Memory B cell (primary cell): ENCODE measurements at regions not wholly inside any gene's neighbourhood (a gene's known extent, or its start where the extent isn't known, plus 50 kb on each side); places are given as distances from the start of the nearest gene placed in this dataset.
"Not testable (repeated sequence)": the region's sequence is repeated elsewhere in the genome, so short reads cannot be mapped to it uniquely, and the experiment has no call there.

Experiments
- ATAC-seq: fragments of 150-1000 bp; cut with Tn5 transposase; 2 replicates; pipeline ENCODE4 v1.10.0; 2021; ENCODE audit warnings: low read depth, mild to moderate bottlenecking, moderate library complexity
- DNase-seq, 2 donors: peaks; one replicate each; pipeline ENCODE4 v3.0.0; 2022; ENCODE audit warnings: low spot score in 2 of 2
- H3K27ac Mint-ChIP-seq: one replicate; pipeline ENCODE4 v1.8.0; 2022; ENCODE audit warnings: mild to moderate bottlenecking, moderate library complexity, mixed read lengths
- H3K27me3 Mint-ChIP-seq: one replicate; pipeline ENCODE4 v1.8.0; 2022; ENCODE audit warnings: mixed read lengths
- H3K36me3 Mint-ChIP-seq: one replicate; pipeline ENCODE4 v1.8.0; 2022; ENCODE audit warnings: mild to moderate bottlenecking, mixed read lengths
- H3K4me1 Mint-ChIP-seq: one replicate; pipeline ENCODE4 v1.8.0; 2022; ENCODE audit warnings: mixed read lengths
- H3K4me3 Mint-ChIP-seq: one replicate; pipeline ENCODE4 v1.8.0; 2022; ENCODE audit warnings: mild to moderate bottlenecking, moderate library complexity, mixed read lengths
- H3K9me3 Mint-ChIP-seq: one replicate; pipeline ENCODE4 v1.8.0; 2022; ENCODE audit warnings: mixed read lengths

DNA sequence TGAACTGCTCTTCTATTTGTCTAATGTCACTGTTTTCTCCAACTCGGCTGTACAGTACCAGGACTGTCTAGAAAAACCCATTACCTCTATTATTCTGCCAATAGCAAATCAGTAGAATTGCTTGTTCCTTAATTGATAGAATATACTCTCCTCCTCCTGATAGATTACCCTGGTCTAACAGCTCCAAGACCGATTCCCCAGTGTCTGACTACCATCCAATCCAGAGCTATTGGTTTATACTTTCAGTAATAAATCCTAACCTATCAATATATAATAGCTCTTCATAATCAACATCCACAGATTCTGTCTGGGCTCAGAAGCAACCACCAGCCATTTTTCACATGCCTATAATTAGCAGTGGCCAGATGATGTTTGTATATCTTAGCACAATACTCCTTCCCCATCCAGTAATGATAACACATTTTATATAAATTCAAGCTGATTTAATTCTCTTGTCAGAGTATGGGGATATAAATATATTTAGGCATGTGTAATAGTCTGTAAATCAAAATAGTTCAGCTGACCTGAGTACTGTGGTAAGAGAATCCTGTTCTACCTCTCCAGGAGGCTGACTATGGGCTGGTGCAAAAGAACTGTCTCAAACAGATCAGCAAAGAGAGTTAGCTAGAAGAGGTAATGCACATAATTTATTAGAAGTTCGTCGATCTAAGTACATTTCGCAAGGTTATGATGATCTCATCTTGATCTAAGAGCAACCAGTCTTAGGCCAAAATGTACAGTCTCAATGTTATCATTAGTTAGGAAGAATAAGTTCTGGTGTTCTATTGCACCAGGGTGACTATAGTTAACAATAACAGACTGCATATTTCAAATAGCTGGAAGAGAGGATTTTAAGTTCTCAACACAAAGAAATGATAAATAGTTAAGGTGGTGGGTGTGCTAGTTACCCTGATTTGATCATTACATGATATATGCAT lies 193.4 kb downstream of the SHOX2 start:
- Mint-ChIP-seq H3K27ac (no peak overlapping the region), H3K9me3 (no peaks in the 10 kb centered on the region), H3K36me3 (no peaks in the 10 kb centered on the region), H3K4me3 (no peak overlapping the region), H3K4me1 (no peaks in the 10 kb centered on the region), H3K27me3 (no peaks in the 10 kb centered on the region)
- ATAC-seq, result no peak
- no peak for DNase-seq

DNA sequence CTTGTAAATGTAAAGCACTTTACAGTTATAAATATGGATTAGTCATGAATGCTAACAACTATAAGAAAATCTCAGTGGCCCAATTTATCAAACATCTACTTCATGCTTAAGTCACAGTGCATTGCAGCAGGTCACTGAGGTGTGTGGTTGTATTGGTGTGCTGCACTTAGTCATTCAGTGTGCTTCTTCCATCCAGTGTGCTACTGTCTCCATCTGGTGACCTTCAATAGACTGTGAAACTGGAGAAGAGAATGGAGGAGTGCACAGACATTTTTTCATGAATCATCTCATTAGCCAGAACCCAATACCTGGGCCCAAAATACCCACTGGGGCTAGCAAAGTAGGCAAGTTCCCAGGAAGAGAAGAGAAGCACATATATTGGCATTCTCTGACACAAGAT lies 199.6 kb downstream of the SHOX2 start:
- Mint-ChIP-seq H3K27ac (no peak overlapping the region), H3K36me3 (no peaks in the 10 kb centered on the region), H3K27me3 (no peaks in the 10 kb centered on the region), H3K4me1 (no peaks in the 10 kb centered on the region), H3K4me3 (no peak overlapping the region), H3K9me3 (peaks cover 5% of the 10 kb centered on the region)
- DNase-seq (no peak), ATAC-seq (no peak)

DNA sequence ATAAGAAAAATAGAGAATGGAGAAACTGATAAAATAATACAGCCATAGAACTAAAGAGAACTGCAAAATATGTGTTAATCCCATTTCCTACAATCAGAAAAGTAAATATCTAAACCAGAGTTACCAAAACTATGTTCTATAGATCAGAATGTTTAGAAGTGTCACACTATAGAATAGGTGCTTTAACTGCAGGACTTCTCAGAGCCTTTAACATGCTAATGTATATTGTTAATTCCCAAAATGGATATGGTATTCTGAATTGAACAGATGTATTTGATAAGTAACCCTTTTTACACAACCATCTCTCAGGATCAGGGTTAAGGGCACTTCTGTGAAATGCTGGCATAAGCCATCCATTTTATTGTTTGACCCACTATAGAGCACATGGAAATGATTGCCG lies 200.3 kb downstream of the SHOX2 start:
- peaks cover 5% of the 10 kb centered on the region for H3K9me3 Mint-ChIP-seq
- no peak overlapping the region for H3K27ac Mint-ChIP-seq
- no peaks in the 10 kb centered on the region for H3K4me1 Mint-ChIP-seq
- no peaks in the 10 kb centered on the region for H3K27me3 Mint-ChIP-seq
- no peak overlapping the region for H3K4me3 Mint-ChIP-seq
- no peak for ATAC-seq
- H3K36me3 Mint-ChIP-seq, result no peaks in the 10 kb centered on the region
- DNase-seq, result no peak

DNA sequence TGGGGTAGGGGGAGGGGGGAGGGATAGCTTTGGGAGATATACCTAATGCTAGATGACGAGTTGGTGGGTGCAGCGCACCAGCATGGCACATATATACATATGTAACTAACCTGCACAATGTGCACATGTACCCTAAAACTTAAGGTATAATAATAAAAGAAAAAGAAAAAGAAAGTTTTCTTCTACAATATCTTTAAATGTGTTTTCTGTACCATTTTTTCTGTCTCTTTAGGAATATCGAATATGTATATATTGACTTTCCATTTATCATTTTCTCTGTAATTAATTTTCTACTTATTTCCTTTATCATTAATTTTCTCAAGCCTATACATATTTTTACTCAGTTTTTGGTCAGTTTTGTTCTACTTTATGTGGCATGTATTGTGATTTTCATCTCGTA lies 203.5 kb downstream of the SHOX2 start:
- not testable (repeated sequence) for H3K36me3 Mint-ChIP-seq, H3K4me3 Mint-ChIP-seq, ATAC-seq, H3K27me3 Mint-ChIP-seq, H3K4me1 Mint-ChIP-seq, H3K9me3 Mint-ChIP-seq, DNase-seq, H3K27ac Mint-ChIP-seq

DNA sequence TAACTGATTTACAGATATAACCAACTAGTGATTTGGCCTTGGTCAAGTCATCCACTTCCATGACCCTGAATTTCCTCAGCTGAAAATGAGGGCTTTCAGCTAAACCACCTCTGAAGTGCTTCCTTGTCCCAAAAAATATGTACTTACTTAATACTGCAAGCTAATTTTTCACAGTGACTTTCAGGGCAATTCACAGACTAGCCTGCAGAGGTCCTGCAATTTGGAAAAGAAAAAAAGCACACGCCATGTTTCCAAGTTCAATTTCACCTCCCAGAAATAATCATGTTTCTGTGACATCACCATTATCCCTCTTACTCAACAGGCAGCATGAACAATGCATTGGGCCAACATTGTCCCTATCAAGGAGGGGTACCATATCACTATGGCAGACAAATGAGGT lies 218.2 kb downstream of the SHOX2 start:
- Mint-ChIP-seq H3K27me3 (no peaks in the 10 kb centered on the region), H3K27ac (no peak overlapping the region), H3K4me1 (no peaks in the 10 kb centered on the region), H3K36me3 (no peaks in the 10 kb centered on the region), H3K4me3 (no peak overlapping the region), H3K9me3 (no peaks in the 10 kb centered on the region)
- DNase-seq (no peak), ATAC-seq (no peak)

DNA sequence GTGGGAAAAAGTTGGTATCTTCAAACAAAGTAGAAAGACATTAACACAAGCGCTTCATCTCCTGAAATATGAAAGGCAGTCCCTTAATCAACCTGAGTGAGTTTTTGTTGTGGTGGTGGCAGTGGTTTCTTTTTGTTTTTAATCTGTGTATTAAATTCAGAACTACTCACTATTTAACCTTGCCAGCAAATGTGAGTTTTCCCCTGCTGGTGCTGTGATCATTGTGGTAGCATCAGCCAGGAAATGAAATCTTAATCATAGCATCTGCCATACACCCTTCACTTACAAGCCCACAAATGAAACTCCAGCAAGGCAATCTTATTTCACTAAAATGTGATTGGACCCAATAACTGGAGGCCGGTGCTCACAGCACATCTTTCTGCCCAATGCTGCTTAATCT lies 229.7 kb downstream of the SHOX2 start:
- ATAC-seq (no peak), DNase-seq (no peak)
- H3K27me3 Mint-ChIP-seq, result no peaks in the 10 kb centered on the region
- H3K27ac Mint-ChIP-seq, result no peak overlapping the region
- H3K4me3 Mint-ChIP-seq, result no peak overlapping the region
- no peaks in the 10 kb centered on the region for H3K4me1 Mint-ChIP-seq
- peaks cover 1% of the 10 kb centered on the region for H3K9me3 Mint-ChIP-seq
- H3K36me3 Mint-ChIP-seq, result no peaks in the 10 kb centered on the region

DNA sequence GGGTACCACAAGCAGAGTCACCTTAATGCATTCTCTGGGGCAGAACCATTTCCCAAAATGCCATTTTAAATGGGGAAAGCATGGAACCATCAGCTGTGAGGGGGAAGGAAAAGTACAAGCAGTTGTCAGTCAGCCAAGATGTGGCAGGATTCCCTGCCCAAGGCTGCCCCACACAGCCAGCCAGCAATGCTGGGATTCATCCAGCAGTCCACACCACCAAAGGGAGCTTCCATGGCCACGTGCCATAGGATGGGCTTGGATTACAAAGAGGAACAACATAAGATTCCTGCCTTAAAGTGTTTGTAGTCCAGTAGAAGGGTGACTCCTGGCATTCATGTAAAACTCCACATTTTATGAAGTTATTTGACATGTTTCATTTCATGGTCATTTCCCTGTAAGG lies 233.3 kb downstream of the SHOX2 start:
- no peaks in the 10 kb centered on the region for H3K36me3 Mint-ChIP-seq

DNA sequence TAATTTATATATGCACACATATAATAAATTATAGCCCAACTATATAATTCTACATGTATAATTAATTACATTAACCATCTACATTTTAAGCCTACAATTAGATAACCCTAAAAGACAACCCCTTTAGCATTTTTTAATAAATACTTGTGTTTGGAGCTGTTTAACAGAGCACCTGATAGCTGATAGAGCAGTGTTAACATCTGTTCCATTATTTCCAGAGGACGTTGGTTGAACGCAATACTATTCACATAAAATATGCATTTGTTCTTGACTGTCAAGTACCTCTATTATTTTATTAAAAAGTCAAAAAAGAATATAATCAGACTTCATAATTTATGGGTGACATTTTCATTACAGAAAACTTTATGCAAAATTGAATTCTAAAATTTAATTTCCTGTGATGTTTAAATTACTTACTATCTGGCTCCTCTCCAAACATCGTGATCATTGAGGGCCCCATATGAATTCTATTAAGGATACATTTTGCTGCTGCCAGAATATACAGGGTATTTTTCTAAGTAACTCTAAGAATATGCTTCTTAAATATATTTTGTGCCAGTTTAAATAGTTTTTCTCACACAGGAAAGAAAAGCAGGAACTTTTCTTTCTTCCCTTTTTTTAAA lies 234.3 kb downstream of the SHOX2 start:
- Mint-ChIP-seq H3K4me1 (no peaks in the 10 kb centered on the region), H3K27me3 (peaks cover 1% of the 10 kb centered on the region), H3K4me3 (no peak overlapping the region), H3K27ac (no peak overlapping the region), H3K36me3 (no peaks in the 10 kb centered on the region), H3K9me3 (no peaks in the 10 kb centered on the region)
- ATAC-seq (no peak), DNase-seq (no peak)

More for the DNA sequence above, 233.3 kb downstream of the SHOX2 start:
- no peaks in the 10 kb centered on the region for H3K4me1 Mint-ChIP-seq
- ATAC-seq (no peak), DNase-seq (no peak)
- peaks cover 1% of the 10 kb centered on the region for H3K27me3 Mint-ChIP-seq
- H3K4me3 Mint-ChIP-seq, result no peak overlapping the region
- H3K9me3 Mint-ChIP-seq, result no peaks in the 10 kb centered on the region
- no peak overlapping the region for H3K27ac Mint-ChIP-seq

DNA sequence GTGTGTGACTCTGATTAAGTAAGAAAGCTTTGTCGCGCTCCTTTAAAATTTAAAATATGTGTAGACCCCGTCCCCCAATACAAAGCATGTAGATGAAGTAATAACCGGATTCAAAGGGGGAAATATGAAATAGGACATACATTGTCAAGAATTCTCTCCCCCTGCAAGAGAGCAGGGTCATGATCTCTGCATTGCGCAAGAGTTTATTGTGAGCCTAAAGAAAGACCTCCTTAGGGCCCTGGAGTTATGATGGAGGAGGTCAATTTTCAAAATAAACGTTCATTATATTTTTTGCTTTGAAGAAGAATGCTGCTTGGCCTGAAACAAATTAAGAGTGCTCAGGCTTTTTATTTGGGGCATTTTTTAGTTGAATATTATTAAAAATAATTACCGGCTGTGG lies 235.0 kb downstream of the SHOX2 start:
- no peak overlapping the region for H3K4me3 Mint-ChIP-seq
- peaks cover 1% of the 10 kb centered on the region for H3K27me3 Mint-ChIP-seq
- H3K36me3 Mint-ChIP-seq, result no peaks in the 10 kb centered on the region
- H3K9me3 Mint-ChIP-seq, result no peaks in the 10 kb centered on the region
- ATAC-seq, result no peak
- DNase-seq, result no peak
- no peak overlapping the region for H3K27ac Mint-ChIP-seq
- no peaks in the 10 kb centered on the region for H3K4me1 Mint-ChIP-seq

DNA sequence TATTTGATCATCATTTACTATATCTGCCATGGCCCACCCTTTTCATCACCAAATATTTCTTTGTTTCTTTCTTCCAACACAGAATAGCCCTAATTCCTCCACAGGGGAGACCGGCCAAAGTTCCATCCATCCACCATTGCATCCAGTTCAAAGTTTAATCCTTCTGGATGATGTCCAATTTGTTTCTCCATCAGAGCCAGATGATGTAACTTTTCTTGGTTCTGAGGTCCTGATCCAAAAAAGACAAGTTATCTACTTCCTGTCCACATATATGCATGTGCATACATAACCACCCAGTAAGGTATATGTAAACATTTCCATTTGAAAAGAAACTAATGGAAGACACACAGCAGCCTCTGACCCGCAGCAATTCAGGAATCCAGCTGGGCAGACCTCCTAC lies 237.3 kb downstream of the SHOX2 start:
- Mint-ChIP-seq H3K9me3 (no peaks in the 10 kb centered on the region), H3K4me3 (no peak overlapping the region), H3K36me3 (no peaks in the 10 kb centered on the region), H3K27me3 (peaks cover 1% of the 10 kb centered on the region), H3K27ac (no peak overlapping the region), H3K4me1 (no peaks in the 10 kb centered on the region)
- no peak for DNase-seq
- ATAC-seq, result no peak

DNA sequence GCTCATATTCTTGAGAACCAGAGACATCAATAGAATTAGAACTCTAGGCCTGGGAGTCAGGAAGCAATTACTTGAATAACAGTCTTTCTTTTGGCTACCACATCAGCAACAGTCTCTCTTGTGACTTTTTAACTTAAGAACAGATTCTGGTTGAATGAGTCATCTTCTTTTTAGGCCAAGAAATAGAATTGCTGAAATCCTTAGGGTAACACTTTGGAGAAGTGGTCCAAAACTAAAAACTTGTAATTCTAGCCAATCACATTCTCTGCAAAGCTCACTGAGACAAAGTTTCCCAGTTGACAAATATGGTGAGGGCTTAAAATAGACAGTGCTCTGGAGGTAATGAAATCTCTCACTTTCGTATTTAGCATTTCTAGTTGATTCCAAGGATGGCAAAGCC lies 238.0 kb downstream of the SHOX2 start:
- Mint-ChIP-seq H3K9me3 (no peaks in the 10 kb centered on the region), H3K27me3 (peaks cover 1% of the 10 kb centered on the region), H3K4me1 (no peaks in the 10 kb centered on the region), H3K27ac (no peak overlapping the region), H3K4me3 (no peak overlapping the region), H3K36me3 (no peaks in the 10 kb centered on the region)
- ATAC-seq (no peak), DNase-seq (no peak)

DNA sequence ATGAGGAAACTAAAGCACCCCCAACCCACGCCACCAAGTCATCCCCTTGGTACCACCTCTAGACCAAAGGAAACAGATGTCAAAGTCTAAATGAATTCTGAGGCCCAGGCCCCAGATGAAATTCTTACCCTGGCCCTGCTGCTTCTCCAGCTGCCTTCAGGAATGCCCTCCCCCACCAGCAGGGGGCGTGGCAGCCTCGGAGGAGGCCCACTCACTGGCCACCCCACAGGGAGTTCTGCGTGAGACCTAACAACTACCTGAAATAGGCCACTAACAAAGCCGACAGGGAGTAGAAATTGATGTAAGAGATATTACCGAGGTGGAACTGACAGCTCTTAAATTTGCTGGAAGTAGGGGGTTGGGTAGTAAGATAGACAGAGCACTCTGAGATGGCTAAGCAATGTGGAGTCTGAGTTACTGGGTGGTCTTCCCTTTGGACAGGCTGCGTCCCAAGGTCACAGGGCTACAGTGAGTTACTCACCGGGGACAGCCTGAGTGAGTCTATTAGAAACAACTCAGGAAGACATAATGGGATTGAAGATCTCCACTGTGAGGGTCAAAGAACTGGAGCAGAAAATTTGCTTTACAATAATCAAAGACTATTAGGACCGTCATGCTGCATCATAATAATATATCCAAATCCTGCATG lies 240.7 kb downstream of the SHOX2 start:
- H3K9me3 Mint-ChIP-seq, result no peaks in the 10 kb centered on the region
- no peaks in the 10 kb centered on the region for H3K4me1 Mint-ChIP-seq
- H3K27me3 Mint-ChIP-seq, result peaks cover 5% of the 10 kb centered on the region
- no peaks in the 10 kb centered on the region for H3K36me3 Mint-ChIP-seq
- ATAC-seq (no peak), DNase-seq (peak; percentile 13 to 14)
- no peak overlapping the region for H3K4me3 Mint-ChIP-seq
- no peak overlapping the region for H3K27ac Mint-ChIP-seq

DNA sequence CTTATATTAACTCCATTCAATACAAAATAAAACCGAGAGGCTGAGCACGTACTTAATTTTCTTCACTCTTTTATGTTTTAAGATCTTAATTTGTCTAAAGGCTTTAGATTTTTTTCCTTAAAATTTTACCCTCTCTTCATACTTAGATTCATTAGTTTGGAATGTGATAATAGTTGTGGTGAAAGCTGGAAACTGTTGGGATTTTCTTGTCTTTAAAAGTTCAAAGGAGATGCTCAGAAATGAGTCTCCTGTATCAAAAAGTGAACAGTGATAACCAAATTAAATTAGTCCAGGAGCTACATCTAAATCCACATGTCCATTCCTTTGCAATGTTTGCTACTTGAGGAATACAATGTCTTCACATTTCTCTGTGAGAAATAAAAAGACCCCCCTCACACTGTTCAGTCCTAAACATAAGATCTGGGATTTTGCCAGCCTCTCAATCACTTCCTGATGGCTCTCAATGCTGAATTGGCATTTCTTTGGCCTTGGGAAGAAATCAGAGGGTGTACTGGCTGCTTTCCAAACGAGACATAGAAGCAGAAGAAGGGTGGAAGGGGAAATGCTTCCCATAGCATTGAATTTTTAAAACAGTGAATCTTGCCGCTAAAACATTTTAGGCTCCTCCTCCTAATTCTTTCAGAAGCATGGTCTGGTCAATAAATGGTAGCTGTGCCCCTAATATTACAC lies 245.0 kb downstream of the SHOX2 start:
- DNase-seq (no peak), ATAC-seq (no peak)
- H3K36me3 Mint-ChIP-seq, result no peaks in the 10 kb centered on the region
- no peak overlapping the region for H3K27ac Mint-ChIP-seq
- no peak overlapping the region for H3K4me3 Mint-ChIP-seq
- H3K27me3 Mint-ChIP-seq, result peaks cover 6% of the 10 kb centered on the region
- no peaks in the 10 kb centered on the region for H3K4me1 Mint-ChIP-seq
- no peaks in the 10 kb centered on the region for H3K9me3 Mint-ChIP-seq

DNA sequence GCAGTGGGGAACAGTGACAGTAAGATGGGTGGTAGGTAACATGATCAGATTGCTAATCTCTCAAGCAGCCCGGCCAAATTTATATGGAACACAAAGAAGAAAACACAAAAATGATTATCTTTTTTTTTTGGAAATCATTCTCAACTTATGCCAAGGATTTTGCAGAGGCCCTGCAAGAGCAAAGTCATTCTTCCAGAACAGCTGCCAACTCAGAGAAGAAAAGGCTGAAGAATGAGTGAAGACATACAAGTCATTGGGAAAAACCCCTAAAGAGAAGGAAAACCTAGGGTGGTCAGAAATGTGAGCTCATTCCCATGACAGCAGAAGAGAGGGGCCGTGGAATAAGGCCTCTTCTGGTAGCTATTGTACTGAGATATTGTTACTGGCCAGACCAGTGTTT lies 246.7 kb downstream of the SHOX2 start:
- Mint-ChIP-seq H3K27me3 (peaks cover 6% of the 10 kb centered on the region), H3K9me3 (no peaks in the 10 kb centered on the region), H3K4me1 (no peaks in the 10 kb centered on the region)

More for the DNA sequence above, 246.7 kb downstream of the SHOX2 start:
- Mint-ChIP-seq H3K36me3 (no peaks in the 10 kb centered on the region), H3K4me3 (no peak overlapping the region), H3K27ac (no peak overlapping the region)
- DNase-seq (no peak), ATAC-seq (no peak)
